ENCODE measurements at regions not wholly inside any gene's neighbourhood (a gene's known extent, or its start where the extent isn't known, plus 50 kb on each side); places are given as distances from the start of the nearest gene placed in this dataset.

DNA sequence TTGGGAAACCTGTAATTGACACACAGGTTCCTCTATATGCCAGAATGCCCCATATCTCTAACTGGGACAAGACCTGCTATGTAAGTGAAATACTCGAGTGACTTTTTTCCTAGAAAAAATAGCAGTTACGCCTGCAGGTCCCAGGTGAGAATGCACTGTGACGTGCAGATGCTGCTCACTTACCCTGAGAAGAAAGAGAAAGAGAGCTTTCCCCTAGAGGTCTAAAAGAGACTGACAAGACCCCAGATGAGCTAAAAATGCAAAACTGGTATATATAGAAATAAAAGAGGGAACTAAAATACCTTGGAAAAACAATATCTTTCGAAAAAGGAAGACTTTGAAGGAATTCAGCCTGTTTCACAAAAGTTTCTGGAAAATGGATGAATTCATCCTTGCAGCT is 383.0 kb upstream of the DCC start:
- Histone ChIP-seq H3K27me3 (no peaks in the 10 kb centered on the region), H3K9me3 (no peaks in the 10 kb centered on the region), H3K36me3 (no peaks in the 10 kb centered on the region), H3K4me3 (no peak overlapping the region)
- no peak for DNase-seq

DNA sequence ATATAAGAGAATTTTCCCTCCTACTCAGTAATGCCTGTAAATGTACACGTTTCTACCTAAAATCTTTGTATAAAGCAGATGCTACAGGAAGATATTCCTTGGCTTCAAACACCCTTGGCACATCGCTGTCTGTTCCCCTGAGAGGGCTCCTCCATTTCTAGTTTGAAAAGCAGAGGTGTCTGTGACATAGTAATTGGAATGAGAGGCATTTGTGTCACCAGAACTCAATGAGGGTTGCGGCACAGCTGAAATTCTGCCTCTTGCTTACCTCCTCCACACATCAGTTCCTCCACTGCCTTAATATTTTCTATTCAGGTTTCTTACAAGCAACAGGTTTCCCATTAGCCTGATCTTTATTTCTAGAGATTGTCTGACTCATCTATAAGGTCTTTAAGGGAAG is 359.9 kb upstream of the DCC start:
- no peak for DNase-seq

DNA sequence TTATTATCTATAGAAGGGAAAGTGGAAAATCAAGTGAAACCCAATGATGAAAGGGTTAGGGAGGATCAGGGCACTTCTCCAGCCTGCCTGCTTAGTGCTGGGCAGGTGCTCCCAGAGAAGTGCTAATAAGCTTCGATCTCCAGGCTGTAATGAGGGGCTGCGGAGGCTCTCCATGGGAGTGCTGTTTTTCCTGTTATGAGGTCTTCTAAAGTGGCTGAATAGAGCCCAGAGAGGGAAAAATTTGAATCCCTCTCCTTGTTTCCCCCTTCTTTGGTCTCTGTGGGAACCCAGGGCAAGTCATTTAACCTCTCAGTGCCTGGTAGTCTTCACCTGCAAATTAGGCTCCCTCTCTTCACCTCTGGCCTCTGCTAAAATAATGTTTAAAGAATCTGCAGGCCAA is 351.7 kb upstream of the DCC start:
- H3K27me3 ChIP-seq = no peaks in the 10 kb centered on the region
- no peak overlapping the region for H3K4me3 ChIP-seq

More for the DNA sequence above, 359.9 kb upstream of the DCC start:
- Histone ChIP-seq H3K4me3 (no peak overlapping the region), H3K27me3 (no peaks in the 10 kb centered on the region), H3K9me3 (no peaks in the 10 kb centered on the region), H3K36me3 (no peaks in the 10 kb centered on the region)

DNA sequence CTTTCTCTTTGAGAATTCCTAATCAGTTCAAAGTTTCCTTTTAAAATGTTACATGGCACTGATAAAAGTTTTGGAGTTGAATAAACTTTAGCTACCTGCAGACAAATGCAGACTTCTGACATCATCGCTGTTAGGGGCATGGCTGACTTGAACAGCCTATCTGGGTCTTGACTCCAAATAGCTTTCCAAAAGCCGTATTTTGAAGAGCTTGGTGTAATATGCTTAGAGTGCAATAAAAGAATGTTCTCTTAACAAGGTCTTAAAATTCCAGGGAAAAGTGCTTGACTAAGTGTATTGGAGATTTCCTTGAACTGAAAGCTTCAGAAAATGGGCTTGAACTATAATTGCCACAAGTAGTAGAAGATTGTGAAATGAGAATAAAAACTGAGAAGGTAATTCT is 342.9 kb upstream of the DCC start:
- no peak for DNase-seq
- no peaks in the 10 kb centered on the region for H3K27me3 ChIP-seq
- no peaks in the 10 kb centered on the region for H3K9me3 ChIP-seq
- no peaks in the 10 kb centered on the region for H3K36me3 ChIP-seq
- H3K4me3 ChIP-seq = no peak overlapping the region

More for the DNA sequence above, 351.7 kb upstream of the DCC start:
- no peak for DNase-seq
- Histone ChIP-seq H3K9me3 (no peaks in the 10 kb centered on the region), H3K36me3 (no peaks in the 10 kb centered on the region)

DNA sequence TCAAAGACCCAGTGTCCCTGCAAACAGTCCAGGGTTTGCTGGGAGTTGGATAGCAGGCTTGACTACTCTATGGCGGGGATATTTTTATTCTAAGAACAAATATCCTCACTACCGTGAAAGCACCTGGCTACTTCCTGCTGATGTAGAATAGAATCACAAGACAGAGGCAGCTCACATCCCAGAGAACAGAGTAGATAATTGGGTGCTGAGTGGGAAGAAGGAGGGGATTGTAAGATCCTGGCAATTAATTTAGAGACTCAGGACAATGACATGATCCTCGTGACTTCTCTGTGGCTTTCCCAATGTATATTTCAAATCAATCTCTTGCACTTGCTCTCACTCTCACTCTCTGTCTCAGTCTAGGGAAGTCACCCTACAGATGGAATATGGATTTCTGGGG is 341.9 kb upstream of the DCC start:
- H3K36me3 ChIP-seq = no peaks in the 10 kb centered on the region
- no peak overlapping the region for H3K4me3 ChIP-seq
- H3K9me3 ChIP-seq = no peaks in the 10 kb centered on the region
- no peak for DNase-seq
- no peaks in the 10 kb centered on the region for H3K27me3 ChIP-seq

DNA sequence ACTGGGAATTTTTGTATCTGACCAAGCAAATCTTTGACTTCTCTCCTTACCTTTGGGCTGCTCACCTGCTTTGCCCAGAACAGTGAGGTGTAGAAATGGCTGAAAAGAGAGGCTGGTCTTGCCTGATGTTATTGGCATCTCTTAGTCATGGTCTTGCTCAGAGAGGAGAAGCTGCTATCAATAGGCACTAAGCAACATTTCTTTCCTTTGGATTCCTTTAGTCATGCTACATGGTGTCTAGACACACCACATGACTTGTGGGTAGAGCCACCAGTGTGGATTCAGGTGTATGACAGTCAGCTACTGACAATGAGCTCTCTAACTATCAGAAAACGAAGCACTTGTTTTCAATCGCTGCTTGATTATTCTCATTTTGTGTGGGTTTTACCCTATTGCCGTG is 341.3 kb upstream of the DCC start:
- Histone ChIP-seq H3K36me3 (no peaks in the 10 kb centered on the region), H3K27me3 (no peaks in the 10 kb centered on the region), H3K9me3 (no peaks in the 10 kb centered on the region), H3K4me3 (no peak overlapping the region)
- no peak for DNase-seq

DNA sequence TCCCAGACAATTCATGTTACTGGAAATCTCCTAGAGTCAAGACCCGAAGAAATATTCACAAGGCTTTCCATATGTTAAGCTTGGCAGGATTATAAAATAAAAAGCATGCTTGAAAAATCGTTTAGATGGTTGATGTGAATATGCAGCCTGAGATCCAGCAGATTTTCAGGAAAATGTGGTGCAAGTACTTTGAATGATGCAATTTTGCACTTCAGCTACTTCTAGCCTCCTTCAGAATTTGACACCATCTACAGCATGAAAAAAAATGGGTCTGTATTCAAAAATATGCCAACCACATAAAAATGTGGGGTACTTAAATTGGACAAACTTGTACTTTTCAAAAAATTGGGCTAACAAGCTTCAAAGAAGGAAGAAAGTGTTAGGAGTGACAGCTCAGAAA is 340.6 kb upstream of the DCC start:
- H3K27me3 ChIP-seq = no peaks in the 10 kb centered on the region
- no peak overlapping the region for H3K4me3 ChIP-seq
- H3K36me3 ChIP-seq = no peaks in the 10 kb centered on the region
- DNase-seq = no peak
- no peaks in the 10 kb centered on the region for H3K9me3 ChIP-seq

DNA sequence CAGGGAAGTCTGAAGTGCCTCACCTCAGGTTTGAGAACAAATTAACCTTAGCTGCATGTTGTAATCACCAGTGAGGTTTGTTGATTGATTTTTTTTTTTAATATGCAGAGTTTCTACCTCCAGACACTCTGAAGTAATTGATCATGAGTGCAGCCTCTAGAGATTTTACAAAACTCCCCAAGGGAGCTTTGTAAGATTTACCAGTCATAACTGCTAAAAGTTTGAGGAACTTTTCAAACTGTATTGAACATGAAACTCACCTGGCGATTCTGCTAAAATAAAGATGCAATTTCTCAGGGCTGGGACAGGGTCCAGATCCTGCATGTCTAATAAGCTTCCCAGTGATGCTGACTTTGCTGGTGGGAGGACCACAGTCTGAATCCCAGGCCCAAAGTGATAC is 339.6 kb upstream of the DCC start:
- no peak overlapping the region for H3K4me3 ChIP-seq
- no peaks in the 10 kb centered on the region for H3K9me3 ChIP-seq
- no peaks in the 10 kb centered on the region for H3K27me3 ChIP-seq
- DNase-seq = no peak
- no peaks in the 10 kb centered on the region for H3K36me3 ChIP-seq

DNA sequence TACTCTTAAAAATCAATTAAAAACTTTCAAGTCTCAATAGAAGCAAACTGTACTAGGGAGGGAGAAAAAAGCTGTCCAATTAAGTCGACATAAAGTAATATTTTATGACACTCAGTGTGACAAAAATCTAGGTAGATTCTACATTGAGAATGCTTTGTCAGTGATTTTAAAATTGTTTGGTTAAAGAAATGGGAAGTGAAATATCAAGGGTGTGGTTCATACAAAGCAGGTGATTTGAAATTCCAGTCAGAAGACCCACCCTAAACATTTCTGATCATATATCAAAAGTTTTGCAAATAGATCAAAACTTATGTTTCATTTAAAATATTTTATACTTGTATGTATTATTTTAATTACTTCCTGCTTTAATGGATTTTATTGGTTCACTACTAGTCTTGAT is 338.9 kb upstream of the DCC start:
- no peak for DNase-seq
- H3K36me3 ChIP-seq = no peaks in the 10 kb centered on the region
- H3K4me3 ChIP-seq = no peak overlapping the region
- H3K27me3 ChIP-seq = no peaks in the 10 kb centered on the region
- no peaks in the 10 kb centered on the region for H3K9me3 ChIP-seq

DNA sequence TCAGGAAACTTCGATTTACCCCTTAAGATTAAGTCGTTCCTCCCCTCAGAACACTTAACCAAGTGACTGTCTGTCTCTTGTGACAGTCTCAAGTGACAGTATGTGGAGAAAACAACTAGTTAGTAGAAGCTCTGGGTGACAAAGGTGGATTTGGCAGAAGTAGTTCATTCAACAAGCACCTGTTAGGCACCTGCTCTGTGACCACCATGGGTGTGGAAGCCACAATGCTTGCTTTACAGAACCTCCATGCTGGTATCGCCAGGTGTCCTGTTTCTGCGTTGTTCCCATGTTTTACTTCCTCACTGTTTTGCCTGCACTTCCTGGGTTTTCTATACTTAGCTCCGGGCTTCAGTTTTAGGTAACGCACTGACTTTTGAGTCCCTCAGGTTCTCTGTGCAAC is 337.4 kb upstream of the DCC start:
- Histone ChIP-seq H3K27me3 (no peaks in the 10 kb centered on the region), H3K9me3 (no peaks in the 10 kb centered on the region), H3K36me3 (no peaks in the 10 kb centered on the region), H3K4me3 (no peak overlapping the region)
- no peak for DNase-seq

DNA sequence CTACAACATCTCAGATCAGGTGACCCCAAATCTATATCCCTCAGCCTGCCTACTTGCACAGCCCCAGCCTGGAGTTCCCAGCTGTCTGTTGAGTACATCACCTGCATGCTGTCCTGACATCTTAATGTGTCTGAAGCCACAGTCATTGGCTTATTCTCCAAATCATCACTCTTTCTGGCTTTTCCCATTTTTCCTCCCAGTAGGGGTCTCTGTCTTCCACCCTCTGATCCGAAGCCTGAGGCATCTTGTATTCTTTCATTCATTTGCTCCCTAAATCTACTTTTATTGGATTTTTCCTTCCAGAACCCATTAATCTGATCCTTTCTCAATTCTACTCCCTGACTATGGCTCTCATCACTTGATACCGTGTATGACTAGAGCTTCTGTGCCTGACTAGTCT is 332.9 kb upstream of the DCC start:
- Histone ChIP-seq H3K27me3 (no peaks in the 10 kb centered on the region), H3K36me3 (no peaks in the 10 kb centered on the region), H3K9me3 (no peaks in the 10 kb centered on the region), H3K4me3 (no peak overlapping the region)
- DNase-seq = no peak

DNA sequence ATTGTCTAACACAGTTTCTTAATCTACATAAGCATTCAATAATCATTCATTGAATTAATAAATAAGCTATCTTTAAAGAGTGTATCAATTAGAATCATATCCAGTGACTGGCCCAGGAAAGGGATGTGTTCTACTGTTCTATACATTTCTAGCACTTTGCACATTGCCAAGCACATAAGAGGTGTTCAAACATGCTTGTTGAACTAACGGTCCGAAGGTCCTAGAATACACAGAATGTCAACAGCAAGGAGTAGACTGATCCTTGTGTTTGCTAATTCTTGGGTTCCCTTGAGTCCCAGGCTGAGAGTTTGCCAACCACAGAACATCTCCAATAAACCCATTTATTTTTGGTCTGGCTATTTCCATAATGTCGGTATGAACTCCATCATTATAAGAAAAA is 331.7 kb upstream of the DCC start:
- H3K27me3 ChIP-seq = no peaks in the 10 kb centered on the region
- no peaks in the 10 kb centered on the region for H3K9me3 ChIP-seq
- no peak for DNase-seq
- no peaks in the 10 kb centered on the region for H3K36me3 ChIP-seq
- H3K4me3 ChIP-seq = no peak overlapping the region

DNA sequence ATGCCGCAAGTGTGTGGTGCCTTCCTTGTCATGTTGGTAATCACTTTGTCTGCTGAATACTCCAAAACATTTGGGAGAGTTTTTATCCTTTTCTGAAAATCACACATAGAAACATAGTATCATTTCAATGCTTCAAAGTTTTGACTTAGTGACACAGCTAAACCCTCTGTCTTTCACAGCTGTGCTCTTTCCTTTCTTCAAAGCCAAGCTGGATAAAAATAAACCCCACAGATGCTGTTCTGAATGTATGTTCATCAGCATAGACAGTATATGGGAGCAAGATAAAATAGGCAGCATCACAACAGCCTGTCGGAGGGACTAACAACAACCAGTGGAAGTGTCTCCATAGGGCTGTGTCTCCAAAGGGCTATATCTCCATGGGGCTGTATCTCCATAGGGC is 331.3 kb upstream of the DCC start:
- no peaks in the 10 kb centered on the region for H3K9me3 ChIP-seq
- no peak for DNase-seq
- H3K36me3 ChIP-seq = no peaks in the 10 kb centered on the region
- H3K27me3 ChIP-seq = no peaks in the 10 kb centered on the region
- no peak overlapping the region for H3K4me3 ChIP-seq

DNA sequence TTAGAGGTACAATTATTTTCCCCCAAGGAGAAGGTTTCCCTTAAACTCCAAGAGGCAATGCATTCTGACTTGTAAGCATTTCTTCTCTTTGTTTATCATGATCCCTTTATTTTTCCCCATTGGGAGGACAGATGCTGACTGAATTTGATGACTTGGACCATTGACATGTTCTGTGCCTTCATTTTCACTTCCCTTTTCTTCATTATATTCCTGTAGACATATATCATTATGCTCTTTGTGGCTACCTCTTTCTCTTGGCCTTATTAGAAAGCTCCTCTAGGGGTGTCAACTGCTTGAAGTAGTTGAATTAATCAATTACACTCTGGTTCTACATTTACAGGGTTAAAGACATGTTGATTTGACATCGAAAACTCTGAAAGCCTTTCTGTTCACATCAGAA is 330.0 kb upstream of the DCC start:
- Histone ChIP-seq H3K27me3 (no peaks in the 10 kb centered on the region), H3K36me3 (no peaks in the 10 kb centered on the region), H3K9me3 (no peaks in the 10 kb centered on the region), H3K4me3 (no peak overlapping the region)
- DNase-seq = no peak

DNA sequence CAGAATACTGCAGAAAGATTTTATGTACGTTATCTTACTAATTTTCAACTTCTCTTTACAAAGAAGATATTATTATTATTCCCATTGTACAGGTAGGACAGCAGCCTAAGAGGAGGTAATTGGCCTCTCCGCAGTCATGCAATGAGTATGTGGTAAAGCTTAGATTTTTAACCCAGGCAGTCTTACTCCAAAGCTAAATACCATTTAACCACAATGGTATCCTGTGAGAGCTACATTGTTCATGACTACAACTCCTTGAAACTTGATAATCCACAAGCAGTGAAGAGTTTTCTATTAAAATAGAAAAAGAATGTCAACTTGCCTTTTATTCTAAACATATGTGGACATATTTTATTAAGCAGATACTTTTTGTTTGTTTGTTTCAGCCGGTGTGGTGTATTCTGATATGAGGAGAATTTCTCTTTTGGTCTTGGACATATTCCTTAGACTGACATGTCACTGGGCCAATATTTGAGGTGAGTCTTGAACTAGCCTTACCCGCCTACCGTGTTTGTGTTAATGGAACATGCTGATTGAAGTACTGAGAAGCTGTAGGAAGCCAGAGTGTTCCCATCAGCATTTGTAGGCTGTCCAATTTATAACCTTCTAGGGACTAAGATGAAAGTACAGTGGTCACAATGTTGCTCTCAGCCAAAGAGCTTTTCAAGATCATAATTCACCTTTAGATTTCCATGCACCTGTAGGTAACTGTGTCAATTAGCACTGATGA is 293.9 kb upstream of the DCC start:
- DNase-seq = no peak
- H3K9me3 ChIP-seq = no peaks in the 10 kb centered on the region
- no peak overlapping the region for H3K4me3 ChIP-seq
- no peaks in the 10 kb centered on the region for H3K27me3 ChIP-seq
- no peaks in the 10 kb centered on the region for H3K36me3 ChIP-seq

DNA sequence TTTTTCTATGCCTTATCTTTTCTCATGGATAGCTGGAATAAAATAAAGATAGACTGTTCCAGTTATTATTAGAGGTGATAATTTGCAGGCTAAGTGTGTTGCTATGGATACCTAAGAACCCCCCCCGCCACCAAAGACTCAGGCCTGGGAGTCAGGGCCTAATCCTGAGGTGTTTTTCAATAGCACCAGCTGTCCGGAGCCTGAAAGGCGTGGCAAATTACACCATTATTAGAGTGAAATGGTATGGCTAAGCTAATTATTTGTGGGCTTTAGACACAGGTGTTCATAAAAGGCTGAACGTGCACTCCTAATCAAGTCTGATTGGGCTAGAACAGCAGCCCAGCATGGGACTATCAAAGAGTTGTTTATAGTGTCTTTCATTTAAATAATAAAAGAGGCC is 293.2 kb upstream of the DCC start:
- no peaks in the 10 kb centered on the region for H3K36me3 ChIP-seq
- no peaks in the 10 kb centered on the region for H3K9me3 ChIP-seq
- no peak overlapping the region for H3K4me3 ChIP-seq
- no peak for DNase-seq
- H3K27me3 ChIP-seq = no peaks in the 10 kb centered on the region

DNA sequence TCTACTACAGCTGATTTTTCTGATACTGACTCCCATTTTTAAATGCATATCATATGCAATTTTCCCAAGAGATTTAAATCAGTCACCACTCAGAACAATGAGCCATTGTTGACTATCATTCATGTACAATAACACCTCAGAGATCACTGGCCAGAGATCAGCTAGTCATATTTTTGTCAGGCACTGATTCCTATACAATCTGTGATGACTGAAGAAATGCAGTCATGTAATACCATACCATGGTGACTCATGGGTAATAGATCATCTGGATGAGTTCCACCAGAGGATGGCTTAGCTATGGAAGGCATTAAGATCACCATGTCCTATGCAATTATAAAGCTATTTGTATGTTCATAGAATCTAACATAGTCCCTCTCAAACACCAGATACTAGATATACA is 285.7 kb upstream of the DCC start:
- no peak overlapping the region for H3K4me3 ChIP-seq
- no peak for DNase-seq
- H3K27me3 ChIP-seq = no peaks in the 10 kb centered on the region
- H3K9me3 ChIP-seq = no peaks in the 10 kb centered on the region
- no peaks in the 10 kb centered on the region for H3K36me3 ChIP-seq

DNA sequence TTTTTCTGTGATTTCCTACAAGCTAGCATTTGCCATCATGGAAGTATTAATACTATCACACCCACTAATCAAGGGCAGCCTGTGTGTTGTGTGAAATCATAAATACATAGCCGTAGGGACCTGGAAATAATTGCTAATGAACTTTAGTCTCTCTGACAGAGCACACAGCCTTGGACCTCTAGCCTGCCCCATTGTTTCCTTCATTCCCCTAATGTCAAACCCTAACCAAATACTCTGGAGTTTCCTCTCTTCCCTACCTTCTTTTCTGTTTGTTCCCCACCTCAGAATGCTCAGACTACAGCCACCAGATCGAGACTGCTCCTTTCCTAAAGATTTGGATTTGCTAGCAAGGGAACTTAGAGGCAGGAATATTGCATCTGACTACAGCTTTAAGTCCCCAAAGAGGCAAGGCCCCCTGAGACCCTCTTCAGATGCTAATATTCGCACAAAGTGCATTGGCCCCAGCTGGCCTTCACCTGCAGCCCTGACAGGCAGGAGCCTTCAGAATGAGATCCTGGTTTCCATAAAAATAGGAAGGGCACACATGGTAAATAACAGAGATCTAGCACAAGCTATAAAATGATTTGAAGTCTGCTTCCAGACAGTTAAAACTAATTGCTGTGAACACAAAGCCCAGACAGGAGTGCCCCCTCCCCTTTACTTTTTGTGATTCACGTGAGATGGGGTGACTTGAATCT is 279.2 kb upstream of the DCC start:
- Histone ChIP-seq H3K9me3 (no peaks in the 10 kb centered on the region), H3K36me3 (no peaks in the 10 kb centered on the region), H3K27me3 (no peaks in the 10 kb centered on the region), H3K4me3 (no peak overlapping the region)
- no peak for DNase-seq

Measured in MG63 (cell line).